ENCODE measurements at regions not wholly inside any gene's neighbourhood (a gene's known extent, or its start where the extent isn't known, plus 50 kb on each side); places are given as distances from the start of the nearest gene placed in this dataset.

- Histone ChIP-seq H3K4me2 (replicated peaks; ENCODE audit: low read depth, low read length, poor library complexity, severe bottlenecking) (no peak overlapping the region), H3K27me3 (replicated peaks in 1 of 4; ENCODE audit: control extremely low read depth in 1 of 4, control insufficient read depth in 3 of 4, insufficient read depth in 4 of 4, low read length in 3 of 4) (no peaks in the 10 kb centered on the region), H3K79me2 (ENCODE audit: control insufficient read depth, insufficient read depth, low read length) (no peaks in the 10 kb centered on the region), H3K4me3 (ENCODE audit: control extremely low read depth in 1 of 5, extremely low read depth in 1 of 5, insufficient read depth in 1 of 5, low read depth in 2 of 5, low read length in 4 of 5) (no peak overlapping the region), H3K9ac (ENCODE audit: low read length) (no peak overlapping the region), H3K9me3 (ENCODE audit: control extremely low read depth in 1 of 3, control insufficient read depth in 2 of 3, insufficient read depth in 1 of 3, low read length in 2 of 3) (peaks cover 0 to 5% (median 4%) of the 10 kb centered on the region in 3 donors), H2AFZ (ENCODE audit: insufficient read depth, low read depth, low read length, poor library complexity, severe bottlenecking) (no peak overlapping the region), H3K36me3 (replicated peaks in 1 of 2; ENCODE audit: control extremely low read depth in 1 of 2, control insufficient read depth in 1 of 2, extremely low read depth in 1 of 2, insufficient read depth in 2 of 2, low read length in 1 of 2) (no peaks in the 10 kb centered on the region), H3K4me1 (ENCODE audit: control insufficient read depth in 2 of 2, insufficient read depth in 2 of 2, low read length in 2 of 2) (no peaks in the 10 kb centered on the region), H3K27ac (ENCODE audit: low read length in 2 of 2) (no peak overlapping the region), H4K20me1 (ENCODE audit: control insufficient read depth, insufficient read depth, low read length, poor library complexity, severe bottlenecking) (no peaks in the 10 kb centered on the region)
- no peak for ATAC-seq (ENCODE audit: low read depth)
- TF ChIP-seq CTCF (IDR thresholded peaks at IDR 0.05) (no peak), EZH2 (IDR thresholded peaks at IDR 0.05; ENCODE audit: borderline replicate concordance, insufficient read depth, low read depth, low read length, poor library complexity, severe bottlenecking) (no peak)
- CTCF ChIA-PET: no interaction called here
- intact Hi-C loops (cut with micrococcal nuclease): no loop called here
- Mint-ChIP-seq H3K27me3 (peaks cover 6% of the 10 kb centered on the region), H3K27ac (no peak overlapping the region), H3K9me3 (ENCODE audit: insufficient read depth) (no peaks in the 10 kb centered on the region), H3K4me1 (no peaks in the 10 kb centered on the region), H3K4me3 (no peak overlapping the region)
- DNase-seq: no peak
- POLR2A ChIA-PET: no interaction called here
- WGBS (ENCODE audit: insufficient coverage): no CpG with 5 or more reads among the region's 3 CpGs
Measured at GRCh38 chr9:107830479-107830878, 340.9 kb upstream of the KLF4 start.

- H3K4me1 Mint-ChIP-seq: no peaks in the 10 kb centered on the region
- no peak for TF ChIP-seq CTCF (IDR thresholded peaks at IDR 0.05)
- no peak for TF ChIP-seq EZH2 (IDR thresholded peaks at IDR 0.05; ENCODE audit: borderline replicate concordance, insufficient read depth, low read depth, low read length, poor library complexity, severe bottlenecking)
Measured at GRCh38 chr9:107827884-107828283, 338.3 kb upstream of the KLF4 start.

More at GRCh38 chr9:107827884-107828283, 338.3 kb upstream of the KLF4 start:
- H3K4me2 ChIP-seq (replicated peaks; ENCODE audit: low read depth, low read length, poor library complexity, severe bottlenecking): no peak overlapping the region
- ATAC-seq (ENCODE audit: low read depth) (no peak), DNase-seq (no peak)
- ChIA-PET POLR2A (no interaction called here), CTCF (no interaction called here)
- H3K4me3 ChIP-seq (ENCODE audit: control extremely low read depth in 1 of 5, extremely low read depth in 1 of 5, insufficient read depth in 1 of 5, low read depth in 2 of 5, low read length in 4 of 5): no peak overlapping the region
- no peak overlapping the region for H3K9ac ChIP-seq (ENCODE audit: low read length)
- no peaks in the 10 kb centered on the region for H3K4me1 ChIP-seq (ENCODE audit: control insufficient read depth in 2 of 2, insufficient read depth in 2 of 2, low read length in 2 of 2)
- WGBS (ENCODE audit: insufficient coverage): no CpG with 5 or more reads among the region's 2 CpGs
- H3K27me3 ChIP-seq (replicated peaks in 1 of 4; ENCODE audit: control extremely low read depth in 1 of 4, control insufficient read depth in 3 of 4, insufficient read depth in 4 of 4, low read length in 3 of 4): no peaks in the 10 kb centered on the region
- H3K36me3 ChIP-seq (replicated peaks in 1 of 2; ENCODE audit: control extremely low read depth in 1 of 2, control insufficient read depth in 1 of 2, extremely low read depth in 1 of 2, insufficient read depth in 2 of 2, low read length in 1 of 2): no peaks in the 10 kb centered on the region
- intact Hi-C loops (cut with micrococcal nuclease): loop anchor here (10.0 kb wide), 1 partner anchor 63 kb away; no protein-coding TSS in a partner anchor
- Mint-ChIP-seq H3K4me3 (no peak overlapping the region), H3K27ac (no peak overlapping the region), H3K27me3 (peaks cover 6% of the 10 kb centered on the region), H3K9me3 (ENCODE audit: insufficient read depth) (no peaks in the 10 kb centered on the region)
- H3K27ac ChIP-seq (ENCODE audit: low read length in 2 of 2): no peak overlapping the region
- no peaks in the 10 kb centered on the region for H4K20me1 ChIP-seq (ENCODE audit: control insufficient read depth, insufficient read depth, low read length, poor library complexity, severe bottlenecking)
- H3K79me2 ChIP-seq (ENCODE audit: control insufficient read depth, insufficient read depth, low read length): no peaks in the 10 kb centered on the region
- no peak overlapping the region for H2AFZ ChIP-seq (ENCODE audit: insufficient read depth, low read depth, low read length, poor library complexity, severe bottlenecking)
- peaks cover 0 to 5% (median 4%) of the 10 kb centered on the region in 3 donors for H3K9me3 ChIP-seq (ENCODE audit: control extremely low read depth in 1 of 3, control insufficient read depth in 2 of 3, insufficient read depth in 1 of 3, low read length in 2 of 3)

All from B cell (primary cell).